Keratinocyte (primary cell): ENCODE measurements at regions not wholly inside any gene's neighbourhood (a gene's known extent, or its start where the extent isn't known, plus 50 kb on each side); places are given as distances from the start of the nearest gene placed in this dataset.

Experiments
- EZH2 ChIP-seq: IDR thresholded peaks from one replicate; pipeline ENCODE4 v1.6.1; 2012; ENCODE audit warnings: inconsistent platforms, mild to moderate bottlenecking, low read length, moderate library complexity
- TF ChIP-seq, protein P1 (sequence below), 3 experiments: IDR thresholded peaks in 1 of 3; conservative IDR thresholded peaks in 1 of 3; optimal IDR thresholded peaks in 1 of 3; 2 replicates in 2 of 3; 3 replicates in 1 of 3; pipeline versions ENCODE3 to v1.5.1; 2011; ENCODE audit warnings: low read length in 3 of 3, mild to moderate bottlenecking in 3 of 3, moderate library complexity in 2 of 3, control low read depth in 1 of 3, inconsistent platforms in 1 of 3; ENCODE audit not compliant: insufficient read depth in 2 of 3; ENCODE audit errors: extremely low read depth in 1 of 3

DNA sequence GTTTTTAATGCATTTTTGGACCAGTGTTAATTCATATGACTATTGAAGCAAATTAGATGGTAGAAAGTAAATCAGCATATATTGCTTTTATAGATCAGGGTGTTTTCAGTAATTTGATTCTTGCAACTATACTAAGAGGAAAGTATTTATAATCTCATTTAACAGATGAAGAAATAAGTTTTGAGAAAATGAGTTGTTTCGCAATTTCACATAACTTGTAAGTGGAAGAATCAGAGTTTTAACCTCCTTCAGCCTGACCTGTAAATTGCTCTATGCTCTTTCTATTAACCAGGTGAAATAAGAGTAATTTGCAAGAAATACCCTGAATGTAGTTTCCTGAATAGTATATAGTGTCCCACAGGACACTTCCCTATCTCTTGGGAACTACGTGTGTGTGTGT is 1106.8 kb upstream of the RAG2 start:
- TF ChIP-seq, protein P1, sequence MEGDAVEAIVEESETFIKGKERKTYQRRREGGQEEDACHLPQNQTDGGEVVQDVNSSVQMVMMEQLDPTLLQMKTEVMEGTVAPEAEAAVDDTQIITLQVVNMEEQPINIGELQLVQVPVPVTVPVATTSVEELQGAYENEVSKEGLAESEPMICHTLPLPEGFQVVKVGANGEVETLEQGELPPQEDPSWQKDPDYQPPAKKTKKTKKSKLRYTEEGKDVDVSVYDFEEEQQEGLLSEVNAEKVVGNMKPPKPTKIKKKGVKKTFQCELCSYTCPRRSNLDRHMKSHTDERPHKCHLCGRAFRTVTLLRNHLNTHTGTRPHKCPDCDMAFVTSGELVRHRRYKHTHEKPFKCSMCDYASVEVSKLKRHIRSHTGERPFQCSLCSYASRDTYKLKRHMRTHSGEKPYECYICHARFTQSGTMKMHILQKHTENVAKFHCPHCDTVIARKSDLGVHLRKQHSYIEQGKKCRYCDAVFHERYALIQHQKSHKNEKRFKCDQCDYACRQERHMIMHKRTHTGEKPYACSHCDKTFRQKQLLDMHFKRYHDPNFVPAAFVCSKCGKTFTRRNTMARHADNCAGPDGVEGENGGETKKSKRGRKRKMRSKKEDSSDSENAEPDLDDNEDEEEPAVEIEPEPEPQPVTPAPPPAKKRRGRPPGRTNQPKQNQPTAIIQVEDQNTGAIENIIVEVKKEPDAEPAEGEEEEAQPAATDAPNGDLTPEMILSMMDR (optimal IDR thresholded peaks at IDR 0.05 in 1 of 3, IDR thresholded peaks at IDR 0.05 in 1 of 3, conservative IDR thresholded peaks at IDR 0.05 in 1 of 3; ENCODE audit: extremely low read depth in 1 of 3, insufficient read depth in 2 of 3, low read length in 3 of 3), result no peak
- TF ChIP-seq EZH2, result no peak
